ENCODE measurements at regions not wholly inside any gene's neighbourhood (a gene's known extent, or its start where the extent isn't known, plus 50 kb on each side); places are given as distances from the start of the nearest gene placed in this dataset.

DNA sequence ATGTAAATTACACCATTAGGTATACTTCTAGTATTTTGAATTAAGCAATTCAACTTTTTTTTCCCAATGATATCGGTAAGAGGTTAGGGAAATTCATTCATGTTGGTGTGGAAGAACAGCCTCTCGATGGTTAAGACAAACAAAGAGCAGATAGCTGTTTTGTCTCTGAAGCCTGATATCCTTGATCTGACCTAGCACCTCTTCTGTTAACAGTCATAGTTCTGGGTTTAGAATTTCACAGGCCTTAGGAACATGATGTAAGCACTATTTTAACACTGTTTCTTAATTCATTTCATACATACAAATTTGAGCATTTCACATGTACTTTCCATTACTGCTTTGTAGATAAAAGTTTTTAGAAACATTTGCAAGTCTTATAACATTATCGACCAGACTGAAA is 367.5 kb upstream of the ZNF385D start:
- Histone ChIP-seq H3F3A (ENCODE audit: insufficient read depth) (no peaks in the 10 kb centered on the region), H3K27me3 (ENCODE audit: low read length) (no peaks in the 10 kb centered on the region), H2AFZ (ENCODE audit: low read depth, low read length, severe bottlenecking) (no peak overlapping the region), H4K20me1 (ENCODE audit: low read depth, low read length) (no peaks in the 10 kb centered on the region), H3K27ac (ENCODE audit: low read depth, low read length) (no peak overlapping the region), H3K9me3 (ENCODE audit: insufficient read depth, low read length) (no peaks in the 10 kb centered on the region), H3K4me2 (ENCODE audit: low read depth, low read length, poor library complexity, severe bottlenecking) (no peak overlapping the region), H3K4me3 (ENCODE audit: insufficient read depth, low read length, poor library complexity, severe bottlenecking) (no peak overlapping the region), H3K9me2 (replicated peaks; ENCODE audit: insufficient read depth, low read length) (no peaks in the 10 kb centered on the region), H3K79me2 (ENCODE audit: insufficient read depth, low read length) (no peaks in the 10 kb centered on the region), H3K9ac (ENCODE audit: low read length) (no peak overlapping the region), H3K36me3 (ENCODE audit: low read length) (no peaks in the 10 kb centered on the region)
- TF ChIP-seq EZH2phosphoT487 (conservative IDR thresholded peaks at IDR 0.05; ENCODE audit: low read length), result no peak
- TF ChIP-seq, protein P1, sequence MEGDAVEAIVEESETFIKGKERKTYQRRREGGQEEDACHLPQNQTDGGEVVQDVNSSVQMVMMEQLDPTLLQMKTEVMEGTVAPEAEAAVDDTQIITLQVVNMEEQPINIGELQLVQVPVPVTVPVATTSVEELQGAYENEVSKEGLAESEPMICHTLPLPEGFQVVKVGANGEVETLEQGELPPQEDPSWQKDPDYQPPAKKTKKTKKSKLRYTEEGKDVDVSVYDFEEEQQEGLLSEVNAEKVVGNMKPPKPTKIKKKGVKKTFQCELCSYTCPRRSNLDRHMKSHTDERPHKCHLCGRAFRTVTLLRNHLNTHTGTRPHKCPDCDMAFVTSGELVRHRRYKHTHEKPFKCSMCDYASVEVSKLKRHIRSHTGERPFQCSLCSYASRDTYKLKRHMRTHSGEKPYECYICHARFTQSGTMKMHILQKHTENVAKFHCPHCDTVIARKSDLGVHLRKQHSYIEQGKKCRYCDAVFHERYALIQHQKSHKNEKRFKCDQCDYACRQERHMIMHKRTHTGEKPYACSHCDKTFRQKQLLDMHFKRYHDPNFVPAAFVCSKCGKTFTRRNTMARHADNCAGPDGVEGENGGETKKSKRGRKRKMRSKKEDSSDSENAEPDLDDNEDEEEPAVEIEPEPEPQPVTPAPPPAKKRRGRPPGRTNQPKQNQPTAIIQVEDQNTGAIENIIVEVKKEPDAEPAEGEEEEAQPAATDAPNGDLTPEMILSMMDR (IDR thresholded peaks at IDR 0.05; ENCODE audit: insufficient read depth, low read length, poor library complexity, severe bottlenecking), result no peak

DNA sequence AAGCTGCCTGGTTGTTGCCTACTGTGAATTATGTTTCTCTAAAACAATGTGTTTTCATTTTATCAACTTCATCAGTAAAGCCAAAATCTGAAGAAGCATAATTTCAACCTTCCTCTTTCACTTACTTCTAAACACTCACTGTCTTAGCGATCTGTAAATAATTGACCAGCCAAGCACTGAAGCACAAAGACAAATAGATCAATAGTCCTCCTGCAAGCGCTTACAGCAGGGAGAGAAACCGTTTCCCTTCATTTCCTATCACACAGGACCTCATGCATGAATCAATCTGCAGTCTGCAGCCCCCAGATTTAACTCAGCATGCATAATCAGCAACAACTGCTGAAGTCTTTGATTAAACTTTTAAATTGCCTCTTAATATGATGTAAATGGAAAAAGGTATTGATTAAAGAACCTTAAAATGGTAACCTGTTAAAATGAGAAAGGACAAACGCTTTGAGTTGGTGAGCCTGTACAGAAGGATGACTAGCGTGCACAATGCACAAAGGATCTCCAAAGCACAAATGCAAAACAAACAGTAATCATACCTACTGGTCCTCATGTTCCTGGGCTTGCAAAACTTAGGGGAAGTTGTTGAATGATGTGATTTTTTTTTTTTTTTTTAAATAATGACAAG is 370.2 kb upstream of the ZNF385D start:
- Histone ChIP-seq H3K36me3 (ENCODE audit: low read length) (no peaks in the 10 kb centered on the region), H2AFZ (ENCODE audit: low read depth, low read length, severe bottlenecking) (no peak overlapping the region), H3K9ac (ENCODE audit: low read length) (no peak overlapping the region), H3K4me2 (ENCODE audit: low read depth, low read length, poor library complexity, severe bottlenecking) (no peak overlapping the region), H3K79me2 (ENCODE audit: insufficient read depth, low read length) (no peaks in the 10 kb centered on the region), H3F3A (ENCODE audit: insufficient read depth) (no peaks in the 10 kb centered on the region), H3K27me3 (ENCODE audit: low read length) (no peaks in the 10 kb centered on the region), H3K27ac (ENCODE audit: low read depth, low read length) (no peak overlapping the region), H4K20me1 (ENCODE audit: low read depth, low read length) (no peaks in the 10 kb centered on the region), H3K9me3 (ENCODE audit: insufficient read depth, low read length) (no peaks in the 10 kb centered on the region), H3K9me2 (replicated peaks; ENCODE audit: insufficient read depth, low read length) (no peaks in the 10 kb centered on the region), H3K4me3 (ENCODE audit: insufficient read depth, low read length, poor library complexity, severe bottlenecking) (no peak overlapping the region)
- TF ChIP-seq EZH2phosphoT487 (conservative IDR thresholded peaks at IDR 0.05; ENCODE audit: low read length), result no peak
- TF ChIP-seq, protein P1 (IDR thresholded peaks at IDR 0.05; ENCODE audit: insufficient read depth, low read length, poor library complexity, severe bottlenecking), result no peak

DNA sequence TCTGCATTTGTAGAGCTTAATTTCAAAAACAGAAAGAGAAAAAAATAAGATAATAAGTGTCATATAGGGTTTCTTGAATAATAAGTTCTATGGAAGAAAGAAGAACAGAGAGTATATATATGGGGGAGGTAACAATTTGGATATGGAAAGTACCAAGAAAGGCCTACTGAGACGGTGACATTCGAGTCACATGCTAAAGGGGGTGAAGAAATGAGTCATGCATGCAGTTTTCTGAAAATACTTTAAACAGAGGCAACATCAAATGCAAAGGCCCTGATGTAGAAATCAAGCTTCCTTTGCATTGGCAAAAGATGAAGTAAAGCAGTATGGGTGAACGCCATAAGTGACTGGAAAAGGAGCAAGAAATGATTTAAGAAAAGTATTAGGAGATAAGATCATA is 371.6 kb upstream of the ZNF385D start:
- Histone ChIP-seq H3K9me3 (ENCODE audit: insufficient read depth, low read length) (no peaks in the 10 kb centered on the region), H3K4me3 (ENCODE audit: insufficient read depth, low read length, poor library complexity, severe bottlenecking) (no peak overlapping the region), H3K36me3 (ENCODE audit: low read length) (no peaks in the 10 kb centered on the region), H4K20me1 (ENCODE audit: low read depth, low read length) (no peaks in the 10 kb centered on the region), H3K4me2 (ENCODE audit: low read depth, low read length, poor library complexity, severe bottlenecking) (no peak overlapping the region), H3K9me2 (replicated peaks; ENCODE audit: insufficient read depth, low read length) (no peaks in the 10 kb centered on the region), H2AFZ (ENCODE audit: low read depth, low read length, severe bottlenecking) (no peak overlapping the region), H3K27ac (ENCODE audit: low read depth, low read length) (no peak overlapping the region), H3K79me2 (ENCODE audit: insufficient read depth, low read length) (no peaks in the 10 kb centered on the region), H3K27me3 (ENCODE audit: low read length) (no peaks in the 10 kb centered on the region), H3K9ac (ENCODE audit: low read length) (no peak overlapping the region), H3F3A (ENCODE audit: insufficient read depth) (no peaks in the 10 kb centered on the region)
- TF ChIP-seq EZH2phosphoT487 (conservative IDR thresholded peaks at IDR 0.05; ENCODE audit: low read length), result no peak
- TF ChIP-seq, protein P1 (IDR thresholded peaks at IDR 0.05; ENCODE audit: insufficient read depth, low read length, poor library complexity, severe bottlenecking), result no peak
